ENCODE measurements at regions not wholly inside any gene's neighbourhood (a gene's known extent, or its start where the extent isn't known, plus 50 kb on each side); places are given as distances from the start of the nearest gene placed in this dataset.

GRCh38 chr2:187917535-187917934 lies 363.3 kb upstream of the TFPI start:
- TF ChIP-seq CTCF (IDR thresholded peaks at IDR 0.05; ENCODE audit: low read depth, low read length, missing input control), result no peak
- TF ChIP-seq TAF1 (conservative IDR thresholded peaks at IDR 0.05), result no peak
- TF ChIP-seq ATF3 (IDR thresholded peaks at IDR 0.05), result no peak

Data from liver (tissue), 3 donors.